Breast epithelium (tissue), 3 donors: ENCODE measurements at regions not wholly inside any gene's neighbourhood (a gene's known extent, or its start where the extent isn't known, plus 50 kb on each side); places are given as distances from the start of the nearest gene placed in this dataset.

Experiments used
- POLR2AphosphoS5 ChIP-seq, 3 donors: sonication (generic); formaldehyde crosslinking; IDR thresholded peaks; one replicate each; pipeline ENCODE4 v1.6.1; 2017; ENCODE audit warnings: antibody characterized with exemption in 3 of 3
- TF ChIP-seq, protein P1 (sequence below), 3 donors: fragments of 450-650 bp; IDR thresholded peaks; one replicate each; pipeline ENCODE4 v1.5.1; 2016 to 2017; ENCODE audit warnings: antibody characterized with exemption in 3 of 3, mild to moderate bottlenecking in 3 of 3, moderate library complexity in 3 of 3

DNA sequence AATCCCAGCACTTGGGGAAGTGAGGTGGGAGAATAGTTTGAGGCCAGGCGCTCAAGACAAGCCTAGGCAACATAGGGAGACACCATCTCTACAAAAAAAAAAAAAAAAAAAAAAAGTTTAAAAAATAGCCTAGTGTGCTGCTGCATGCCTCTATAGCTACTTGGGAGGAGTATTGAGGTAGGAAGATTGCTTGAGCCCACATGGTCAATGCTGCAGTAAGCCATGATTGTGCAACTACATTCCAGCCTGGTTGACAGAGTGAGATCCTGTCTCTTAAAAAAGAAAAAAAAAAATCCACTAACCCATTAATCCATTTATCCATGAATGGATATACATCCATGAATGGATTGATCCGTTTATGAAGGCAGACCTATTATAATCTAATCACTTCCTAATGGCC lies 1064.6 kb upstream of the EYS start:
- TF ChIP-seq POLR2AphosphoS5 (IDR thresholded peaks at IDR 0.05): no peak
- TF ChIP-seq, protein P1, sequence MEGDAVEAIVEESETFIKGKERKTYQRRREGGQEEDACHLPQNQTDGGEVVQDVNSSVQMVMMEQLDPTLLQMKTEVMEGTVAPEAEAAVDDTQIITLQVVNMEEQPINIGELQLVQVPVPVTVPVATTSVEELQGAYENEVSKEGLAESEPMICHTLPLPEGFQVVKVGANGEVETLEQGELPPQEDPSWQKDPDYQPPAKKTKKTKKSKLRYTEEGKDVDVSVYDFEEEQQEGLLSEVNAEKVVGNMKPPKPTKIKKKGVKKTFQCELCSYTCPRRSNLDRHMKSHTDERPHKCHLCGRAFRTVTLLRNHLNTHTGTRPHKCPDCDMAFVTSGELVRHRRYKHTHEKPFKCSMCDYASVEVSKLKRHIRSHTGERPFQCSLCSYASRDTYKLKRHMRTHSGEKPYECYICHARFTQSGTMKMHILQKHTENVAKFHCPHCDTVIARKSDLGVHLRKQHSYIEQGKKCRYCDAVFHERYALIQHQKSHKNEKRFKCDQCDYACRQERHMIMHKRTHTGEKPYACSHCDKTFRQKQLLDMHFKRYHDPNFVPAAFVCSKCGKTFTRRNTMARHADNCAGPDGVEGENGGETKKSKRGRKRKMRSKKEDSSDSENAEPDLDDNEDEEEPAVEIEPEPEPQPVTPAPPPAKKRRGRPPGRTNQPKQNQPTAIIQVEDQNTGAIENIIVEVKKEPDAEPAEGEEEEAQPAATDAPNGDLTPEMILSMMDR (IDR thresholded peaks at IDR 0.05): no peak
